Progenitor cell of endocrine pancreas (in vitro differentiated cells): ENCODE measurements at regions not wholly inside any gene's neighbourhood (a gene's known extent, or its start where the extent isn't known, plus 50 kb on each side); places are given as distances from the start of the nearest gene placed in this dataset.
"Not testable (repeated sequence)": the region's sequence is repeated elsewhere in the genome, so short reads cannot be mapped to it uniquely, and the experiment has no call there.

Experiments
- DNase-seq: peaks from one replicate; pipeline ENCODE4 v3.0.0; 2021; ENCODE audit warnings: low spot score; ENCODE audit not compliant: unreplicated experiment
- H3K27ac Mint-ChIP-seq: 2 replicates; pipeline ENCODE4 v1.8.0; 2021; ENCODE audit warnings: mild to moderate bottlenecking, moderate library complexity, mixed read lengths
- H3K27me3 Mint-ChIP-seq: 2 replicates; pipeline ENCODE4 v1.8.0; 2021; ENCODE audit warnings: mixed read lengths
- H3K36me3 Mint-ChIP-seq: 2 replicates; pipeline ENCODE4 v1.8.0; 2022; ENCODE audit warnings: mixed read lengths; ENCODE audit not compliant: insufficient read depth
- H3K4me1 Mint-ChIP-seq: 2 replicates; pipeline ENCODE4 v1.8.0; 2021; ENCODE audit warnings: low read depth, mixed read lengths
- H3K4me3 Mint-ChIP-seq: 2 replicates; pipeline ENCODE4 v1.8.0; 2021; ENCODE audit warnings: low read depth, mild to moderate bottlenecking, moderate library complexity, mixed read lengths
- H3K9me3 Mint-ChIP-seq: 2 replicates; pipeline ENCODE4 v1.8.0; 2021; ENCODE audit warnings: low read depth, mixed read lengths
- CTCF ChIP-seq: fragments of 200-600 bp; sonication (generic); IDR thresholded peaks from one replicate; pipeline ENCODE4 v1.5.0; 2021; ENCODE audit warnings: antibody characterized with exemption, mild to moderate bottlenecking; ENCODE audit not compliant: unreplicated experiment

GRCh38 chr2:16057661-16058060 lies 117.3 kb downstream of the MYCN start:
- DNase-seq: no peak
- no peak for TF ChIP-seq CTCF
- H3K27me3 Mint-ChIP-seq: peaks cover 5% of the 10 kb centered on the region
- H3K36me3 Mint-ChIP-seq: peaks cover under 1% of the 10 kb centered on the region
- peaks cover 7% of the 10 kb centered on the region for H3K9me3 Mint-ChIP-seq
- H3K4me3 Mint-ChIP-seq: no peak overlapping the region
- H3K4me1 Mint-ChIP-seq: peaks cover 2% of the 10 kb centered on the region
- H3K27ac Mint-ChIP-seq: no peak overlapping the region

- Mint-ChIP-seq H3K4me1 (peaks cover 5% of the 10 kb centered on the region), H3K9me3 (no peaks in the 10 kb centered on the region), H3K27ac (no peak overlapping the region), H3K4me3 (no peak overlapping the region), H3K36me3 (no peaks in the 10 kb centered on the region), H3K27me3 (peaks cover 5% of the 10 kb centered on the region)
- no peak for DNase-seq
- TF ChIP-seq CTCF: no peak
Measured at GRCh38 chr2:16055848-16056580, 115.7 kb downstream of the MYCN start.

GRCh38 chr2:16053437-16054257 lies 113.3 kb downstream of the MYCN start:
- H3K36me3 Mint-ChIP-seq: no peaks in the 10 kb centered on the region
- H3K4me3 Mint-ChIP-seq: no peak overlapping the region
- no peak for DNase-seq
- no peak for TF ChIP-seq CTCF
- H3K27me3 Mint-ChIP-seq: peaks cover 8% of the 10 kb centered on the region
- no peak overlapping the region for H3K27ac Mint-ChIP-seq
- H3K4me1 Mint-ChIP-seq: peaks cover 23% of the 10 kb centered on the region
- no peaks in the 10 kb centered on the region for H3K9me3 Mint-ChIP-seq

- H3K36me3 Mint-ChIP-seq, H3K27me3 Mint-ChIP-seq, DNase-seq, H3K4me3 Mint-ChIP-seq, H3K9me3 Mint-ChIP-seq, H3K27ac Mint-ChIP-seq: not testable (repeated sequence)
- peaks cover 23% of the 10 kb centered on the region for H3K4me1 Mint-ChIP-seq
Measured at GRCh38 chr2:16052571-16053052, 112.3 kb downstream of the MYCN start.

GRCh38 chr2:16051841-16052564 lies 111.7 kb downstream of the MYCN start:
- H3K36me3 Mint-ChIP-seq: no peaks in the 10 kb centered on the region
- DNase-seq: no peak
- H3K9me3 Mint-ChIP-seq: no peaks in the 10 kb centered on the region
- H3K27ac Mint-ChIP-seq: no peak overlapping the region
- TF ChIP-seq CTCF: no peak
- H3K27me3 Mint-ChIP-seq: peaks cover 8% of the 10 kb centered on the region
- H3K4me3 Mint-ChIP-seq: no peak overlapping the region
- peaks cover 23% of the 10 kb centered on the region for H3K4me1 Mint-ChIP-seq
